HUES6 (cell line): ENCODE measurements at regions not wholly inside any gene's neighbourhood (a gene's known extent, or its start where the extent isn't known, plus 50 kb on each side); places are given as distances from the start of the nearest gene placed in this dataset.

Source experiments
- H3K27ac ChIP-seq: 2 replicates; pipeline ENCODE4 v1.7.0; 2013; ENCODE audit warnings: low read depth, mild to moderate bottlenecking, low read length, inconsistent platforms
- H3K27me3 ChIP-seq: 2 replicates; pipeline ENCODE4 v1.6.1; 2013; ENCODE audit warnings: low read length; ENCODE audit not compliant: control insufficient read depth, insufficient read depth
- H3K36me3 ChIP-seq: 2 replicates; pipeline ENCODE4 v1.6.1; 2013; ENCODE audit warnings: low read length; ENCODE audit not compliant: control insufficient read depth, insufficient read depth
- H3K4me1 ChIP-seq: 2 replicates; pipeline ENCODE4 v1.6.1; 2013; ENCODE audit warnings: low read length; ENCODE audit not compliant: control insufficient read depth, insufficient read depth
- H3K4me3 ChIP-seq: 2 replicates; pipeline ENCODE4 v1.5.1; 2013; ENCODE audit warnings: low read depth, low read length
- H3K9ac ChIP-seq: one replicate; pipeline ENCODE4 v1.6.1; 2013; ENCODE audit warnings: mild to moderate bottlenecking, low read length
- H3K9me3 ChIP-seq: 2 replicates; pipeline ENCODE4 v1.6.1; 2013; ENCODE audit warnings: low read depth, low read length; ENCODE audit not compliant: control insufficient read depth, insufficient read depth

- H3K9ac ChIP-seq = no peak overlapping the region
- H3K4me1 ChIP-seq = peaks cover 6% of the 10 kb centered on the region; the same call in 1 of the 2 replicates
- H3K9me3 ChIP-seq = peaks cover 14% of the 10 kb centered on the region
- H3K27ac ChIP-seq = no peak overlapping the region
- no peak overlapping the region for H3K4me3 ChIP-seq
- H3K36me3 ChIP-seq = no peaks in the 10 kb centered on the region
- no peaks in the 10 kb centered on the region for H3K27me3 ChIP-seq
Measured at GRCh38 chr7:110153222-110153621, 937.7 kb upstream of the LRRN3 start.

- Histone ChIP-seq H3K36me3 (no peaks in the 10 kb centered on the region), H3K27ac (no peak overlapping the region), H3K4me1 (peaks cover 8% of the 10 kb centered on the region; the same call in 1 of the 2 replicates), H3K4me3 (no peak overlapping the region), H3K9me3 (no peaks in the 10 kb centered on the region), H3K9ac (no peak overlapping the region), H3K27me3 (no peaks in the 10 kb centered on the region)
Measured at GRCh38 chr7:110156511-110156910, 934.4 kb upstream of the LRRN3 start.

- peak overlapping the region; percentile 70; the same call in 1 of the 2 replicates for H3K27ac ChIP-seq
- H3K4me3 ChIP-seq = no peak overlapping the region
- H3K9ac ChIP-seq = no peak overlapping the region
Measured at GRCh38 chr7:110157631-110158362, 933.1 kb upstream of the LRRN3 start.

GRCh38 chr7:110168010-110168409 is 922.9 kb upstream of the LRRN3 start:
- H3K27ac ChIP-seq = no peak overlapping the region
- no peak overlapping the region for H3K9ac ChIP-seq
- H3K27me3 ChIP-seq = no peaks in the 10 kb centered on the region
- H3K4me3 ChIP-seq = no peak overlapping the region
- no peaks in the 10 kb centered on the region for H3K4me1 ChIP-seq
- no peaks in the 10 kb centered on the region for H3K9me3 ChIP-seq
- no peaks in the 10 kb centered on the region for H3K36me3 ChIP-seq

More at GRCh38 chr7:110157631-110158362, 933.1 kb upstream of the LRRN3 start:
- H3K27me3 ChIP-seq = no peaks in the 10 kb centered on the region
- H3K36me3 ChIP-seq = no peaks in the 10 kb centered on the region
- H3K4me1 ChIP-seq = peaks cover 8% of the 10 kb centered on the region; the same call in 1 of the 2 replicates
- H3K9me3 ChIP-seq = no peaks in the 10 kb centered on the region

GRCh38 chr7:110170841-110171240 is 920.1 kb upstream of the LRRN3 start:
- Histone ChIP-seq H3K9me3 (no peaks in the 10 kb centered on the region), H3K27ac (no peak overlapping the region), H3K9ac (no peak overlapping the region), H3K36me3 (no peaks in the 10 kb centered on the region), H3K4me1 (no peaks in the 10 kb centered on the region), H3K27me3 (no peaks in the 10 kb centered on the region), H3K4me3 (no peak overlapping the region)

- Histone ChIP-seq H3K27ac (no peak overlapping the region), H3K9me3 (no peaks in the 10 kb centered on the region), H3K4me3 (no peak overlapping the region), H3K36me3 (no peaks in the 10 kb centered on the region), H3K4me1 (peaks cover 5% of the 10 kb centered on the region; the same call in 1 of the 2 replicates), H3K27me3 (no peaks in the 10 kb centered on the region), H3K9ac (no peak overlapping the region)
Measured at GRCh38 chr7:110177463-110177862, 913.5 kb upstream of the LRRN3 start.

- H3K27ac ChIP-seq = no peak overlapping the region
- peaks cover 5% of the 10 kb centered on the region; the same call in 1 of the 2 replicates for H3K4me1 ChIP-seq
- H3K4me3 ChIP-seq = no peak overlapping the region
- no peaks in the 10 kb centered on the region for H3K36me3 ChIP-seq
- H3K9ac ChIP-seq = no peak overlapping the region
- no peaks in the 10 kb centered on the region for H3K9me3 ChIP-seq
- H3K27me3 ChIP-seq = no peaks in the 10 kb centered on the region
Measured at GRCh38 chr7:110179037-110179436, 911.9 kb upstream of the LRRN3 start.

GRCh38 chr7:110181768-110182167 is 909.2 kb upstream of the LRRN3 start:
- H3K27me3 ChIP-seq = no peaks in the 10 kb centered on the region
- no peaks in the 10 kb centered on the region for H3K36me3 ChIP-seq
- no peak overlapping the region for H3K9ac ChIP-seq
- H3K4me3 ChIP-seq = no peak overlapping the region
- H3K4me1 ChIP-seq = peaks cover 5% of the 10 kb centered on the region; the same call in 1 of the 2 replicates
- H3K27ac ChIP-seq = no peak overlapping the region
- no peaks in the 10 kb centered on the region for H3K9me3 ChIP-seq

GRCh38 chr7:110186334-110186733 is 904.6 kb upstream of the LRRN3 start:
- no peak overlapping the region for H3K27ac ChIP-seq
- no peaks in the 10 kb centered on the region for H3K27me3 ChIP-seq
- H3K4me1 ChIP-seq = no peaks in the 10 kb centered on the region
- H3K9me3 ChIP-seq = peaks cover 8% of the 10 kb centered on the region
- no peaks in the 10 kb centered on the region for H3K36me3 ChIP-seq
- no peak overlapping the region for H3K4me3 ChIP-seq
- H3K9ac ChIP-seq = no peak overlapping the region

- Histone ChIP-seq H3K9ac (no peak overlapping the region), H3K36me3 (no peaks in the 10 kb centered on the region), H3K4me3 (no peak overlapping the region), H3K9me3 (peaks cover 8% of the 10 kb centered on the region), H3K27ac (no peak overlapping the region), H3K27me3 (no peaks in the 10 kb centered on the region), H3K4me1 (no peaks in the 10 kb centered on the region)
Measured at GRCh38 chr7:110187877-110188554, 902.9 kb upstream of the LRRN3 start.

- Histone ChIP-seq H3K36me3 (no peaks in the 10 kb centered on the region), H3K4me3 (no peak overlapping the region), H3K27ac (no peak overlapping the region), H3K4me1 (no peaks in the 10 kb centered on the region), H3K9ac (no peak overlapping the region), H3K27me3 (no peaks in the 10 kb centered on the region), H3K9me3 (no peaks in the 10 kb centered on the region)
Measured at GRCh38 chr7:110204527-110204926, 886.4 kb upstream of the LRRN3 start.
